ENCODE measurements at regions not wholly inside any gene's neighbourhood (a gene's known extent, or its start where the extent isn't known, plus 50 kb on each side); places are given as distances from the start of the nearest gene placed in this dataset.

DNA sequence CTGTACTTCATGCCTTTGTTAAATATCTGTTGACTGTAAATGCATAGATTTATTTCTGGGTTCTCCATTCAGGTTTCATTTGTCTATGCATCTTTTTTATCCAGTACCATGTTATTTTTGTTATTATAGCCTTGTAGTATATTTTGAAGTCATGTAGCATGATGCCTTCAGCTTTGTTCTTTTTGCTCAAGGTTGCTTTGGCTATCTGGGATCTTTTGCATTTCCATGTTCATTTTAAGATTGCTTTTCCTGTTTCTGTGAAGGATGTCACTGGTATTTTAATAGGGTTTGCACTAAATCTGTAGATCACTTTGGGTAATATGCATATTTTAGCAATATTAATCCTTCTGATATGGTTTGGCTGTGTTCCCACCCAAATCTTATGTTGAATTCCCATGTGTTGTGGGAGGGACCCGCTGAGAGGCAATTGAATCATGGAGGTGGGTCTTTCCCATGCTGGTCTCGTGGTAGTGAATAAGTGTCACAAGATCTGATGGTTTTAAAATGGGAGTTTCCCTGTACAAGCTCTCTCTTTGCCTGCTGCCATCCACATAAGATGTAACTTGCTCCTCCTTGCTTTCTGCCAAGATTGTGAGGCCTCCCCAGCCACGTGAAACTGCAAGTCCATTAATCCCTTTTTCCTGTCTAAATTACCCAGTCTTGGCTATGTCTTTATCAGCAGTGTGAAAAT is 302.8 kb upstream of the SEMA3C start:
- no peaks in the 10 kb centered on the region for H3K36me3 ChIP-seq
- no peaks in the 10 kb centered on the region for H3K27me3 ChIP-seq
- TF ChIP-seq POLR2AphosphoS5 (IDR thresholded peaks at IDR 0.05) (no peak), EP300 (IDR thresholded peaks at IDR 0.05) (no peak), POLR2A (IDR thresholded peaks at IDR 0.05) (no peak)
- TF ChIP-seq, protein P1, sequence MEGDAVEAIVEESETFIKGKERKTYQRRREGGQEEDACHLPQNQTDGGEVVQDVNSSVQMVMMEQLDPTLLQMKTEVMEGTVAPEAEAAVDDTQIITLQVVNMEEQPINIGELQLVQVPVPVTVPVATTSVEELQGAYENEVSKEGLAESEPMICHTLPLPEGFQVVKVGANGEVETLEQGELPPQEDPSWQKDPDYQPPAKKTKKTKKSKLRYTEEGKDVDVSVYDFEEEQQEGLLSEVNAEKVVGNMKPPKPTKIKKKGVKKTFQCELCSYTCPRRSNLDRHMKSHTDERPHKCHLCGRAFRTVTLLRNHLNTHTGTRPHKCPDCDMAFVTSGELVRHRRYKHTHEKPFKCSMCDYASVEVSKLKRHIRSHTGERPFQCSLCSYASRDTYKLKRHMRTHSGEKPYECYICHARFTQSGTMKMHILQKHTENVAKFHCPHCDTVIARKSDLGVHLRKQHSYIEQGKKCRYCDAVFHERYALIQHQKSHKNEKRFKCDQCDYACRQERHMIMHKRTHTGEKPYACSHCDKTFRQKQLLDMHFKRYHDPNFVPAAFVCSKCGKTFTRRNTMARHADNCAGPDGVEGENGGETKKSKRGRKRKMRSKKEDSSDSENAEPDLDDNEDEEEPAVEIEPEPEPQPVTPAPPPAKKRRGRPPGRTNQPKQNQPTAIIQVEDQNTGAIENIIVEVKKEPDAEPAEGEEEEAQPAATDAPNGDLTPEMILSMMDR (IDR thresholded peaks at IDR 0.05), result no peak
- no peak overlapping the region for H3K27ac ChIP-seq
- H3K4me3 ChIP-seq, result no peak overlapping the region
- whole genome bisulfite sequencing, result 65% methylated on average over 3 of the region's 3 CpGs
- no peaks in the 10 kb centered on the region for H3K9me3 ChIP-seq
- no peaks in the 10 kb centered on the region for H3K4me1 ChIP-seq
- no peak for DNase-seq (ENCODE audit: low spot score in 2 of 2)

DNA sequence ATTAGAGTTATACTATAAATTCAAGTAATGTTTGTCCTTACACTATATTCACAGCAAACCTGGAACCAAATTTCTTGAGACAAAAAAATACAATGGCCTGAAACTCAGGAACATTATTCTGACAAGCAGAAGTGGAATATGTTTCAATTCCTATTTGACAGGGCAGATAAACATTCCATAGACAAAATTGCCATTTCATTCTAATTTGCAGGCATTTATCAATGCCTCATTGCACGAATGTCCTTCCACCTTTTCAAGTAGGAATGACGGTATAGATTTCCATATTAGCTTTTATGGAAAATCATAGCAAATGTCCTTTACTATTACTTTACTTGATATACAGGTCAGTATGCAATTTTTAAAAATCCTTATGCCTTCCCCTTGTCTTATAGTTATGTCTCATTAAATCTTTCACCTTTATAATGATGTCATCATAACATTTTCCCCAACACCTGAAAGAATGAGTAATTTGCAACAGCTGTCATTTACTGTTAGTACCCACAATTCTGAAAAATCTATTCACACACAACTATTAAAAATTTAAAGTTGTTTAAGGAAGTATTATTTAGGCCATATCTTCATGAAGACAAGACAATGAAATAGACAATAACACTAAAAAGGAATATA is 299.7 kb upstream of the SEMA3C start:
- DNase-seq (ENCODE audit: low spot score in 2 of 2), result no peak
- 85% methylated on average over 2 of the region's 2 CpGs for WGBS
- Histone ChIP-seq H3K27ac (no peak overlapping the region), H3K4me1 (no peaks in the 10 kb centered on the region), H3K27me3 (no peaks in the 10 kb centered on the region), H3K36me3 (no peaks in the 10 kb centered on the region), H3K4me3 (no peak overlapping the region), H3K9me3 (no peaks in the 10 kb centered on the region)
- no peak for TF ChIP-seq EP300 (IDR thresholded peaks at IDR 0.05)
- TF ChIP-seq POLR2A (IDR thresholded peaks at IDR 0.05), result no peak
- no peak for TF ChIP-seq POLR2AphosphoS5 (IDR thresholded peaks at IDR 0.05)
- TF ChIP-seq, protein P1 (IDR thresholded peaks at IDR 0.05), result no peak

DNA sequence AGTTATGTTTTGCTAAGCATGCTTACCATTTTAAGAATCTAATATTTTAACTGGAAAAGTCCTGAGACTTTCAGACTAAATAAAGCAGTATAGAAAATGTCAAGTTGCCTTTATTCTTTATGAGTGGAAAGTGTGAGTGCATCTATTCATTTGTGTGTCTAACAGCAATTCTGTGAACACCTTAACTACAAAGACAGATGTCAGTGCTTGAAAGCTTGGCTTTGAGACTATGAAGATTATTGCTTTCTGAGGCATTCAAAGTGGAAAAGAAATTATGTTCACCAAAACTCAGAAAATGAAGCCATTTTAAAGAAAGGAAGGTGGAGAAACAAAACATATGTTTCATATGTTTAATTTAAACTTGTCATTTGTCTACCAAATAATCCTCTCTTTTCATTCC is 294.5 kb upstream of the SEMA3C start:
- H3K4me1 ChIP-seq, result no peaks in the 10 kb centered on the region
- TF ChIP-seq, protein P1 (IDR thresholded peaks at IDR 0.05), result no peak
- TF ChIP-seq POLR2A (IDR thresholded peaks at IDR 0.05), result no peak
- H3K36me3 ChIP-seq, result no peaks in the 10 kb centered on the region
- no peak overlapping the region for H3K4me3 ChIP-seq
- H3K27me3 ChIP-seq, result no peaks in the 10 kb centered on the region
- H3K9me3 ChIP-seq, result no peaks in the 10 kb centered on the region
- no peak overlapping the region for H3K27ac ChIP-seq
- DNase-seq (ENCODE audit: low spot score in 2 of 2), result no peak

DNA sequence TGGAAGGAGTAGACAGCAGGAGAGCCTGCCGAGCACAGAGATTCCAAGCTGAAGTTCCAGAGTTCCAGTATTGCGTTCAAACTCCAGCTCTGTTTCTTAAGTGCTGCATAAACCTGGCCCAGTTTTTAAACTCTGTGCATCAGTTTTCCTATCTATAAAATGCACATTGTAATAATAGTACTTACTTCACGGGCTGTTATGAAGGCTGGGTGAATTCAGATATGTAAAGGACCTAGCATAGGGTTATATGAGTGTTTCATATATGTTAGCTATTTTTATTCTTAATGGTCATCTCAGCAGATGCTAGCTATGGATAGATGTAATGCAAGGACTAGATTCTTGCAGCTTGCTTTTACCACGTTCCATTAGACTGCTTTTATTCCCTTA is 293.1 kb upstream of the SEMA3C start:
- no peaks in the 10 kb centered on the region for H3K27me3 ChIP-seq
- TF ChIP-seq POLR2AphosphoS5 (IDR thresholded peaks at IDR 0.05) (no peak), EP300 (IDR thresholded peaks at IDR 0.05) (no peak), POLR2A (IDR thresholded peaks at IDR 0.05) (no peak)
- TF ChIP-seq, protein P1 (IDR thresholded peaks at IDR 0.05), result no peak
- 66% methylated on average over 4 of the region's 4 CpGs for WGBS
- no peaks in the 10 kb centered on the region for H3K4me1 ChIP-seq
- no peak overlapping the region for H3K4me3 ChIP-seq
- no peaks in the 10 kb centered on the region for H3K36me3 ChIP-seq
- no peak overlapping the region for H3K27ac ChIP-seq
- DNase-seq (ENCODE audit: low spot score in 2 of 2), result no peak
- no peaks in the 10 kb centered on the region for H3K9me3 ChIP-seq

DNA sequence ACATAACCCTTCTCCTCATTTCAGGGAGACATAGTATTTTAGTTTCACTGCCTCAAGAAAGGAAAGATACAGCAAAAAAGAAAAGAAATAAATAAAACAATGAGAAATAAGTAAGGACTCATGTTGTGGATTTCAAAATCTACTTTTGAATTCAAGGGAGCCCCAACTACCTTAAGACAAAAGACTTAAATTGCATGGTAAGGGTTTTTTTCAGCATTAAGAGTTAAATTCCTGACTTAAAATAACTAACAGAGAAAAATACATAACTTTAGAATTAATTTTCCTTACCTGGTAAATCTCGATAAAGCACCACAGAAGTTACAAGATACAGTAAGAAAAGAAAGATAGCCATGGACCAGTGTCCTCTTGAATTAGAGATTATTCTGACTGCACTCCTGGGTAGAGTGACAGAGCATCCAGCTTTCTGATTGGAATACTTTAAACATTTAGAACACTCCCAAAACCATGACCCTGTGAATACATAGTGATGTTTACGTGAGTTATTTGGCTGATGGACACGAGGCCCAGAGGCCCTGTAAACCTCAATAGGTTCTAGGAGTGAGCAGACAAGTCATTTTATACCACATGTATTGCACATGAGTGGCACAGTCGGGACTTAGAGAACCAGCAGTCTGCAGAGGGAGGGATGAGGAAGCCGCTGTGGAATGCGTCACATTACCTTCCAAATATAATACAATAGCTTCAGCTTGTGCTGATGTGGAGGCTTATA is 292.5 kb upstream of the SEMA3C start:
- H3K9me3 ChIP-seq, result no peaks in the 10 kb centered on the region
- no peak overlapping the region for H3K27ac ChIP-seq
- no peaks in the 10 kb centered on the region for H3K27me3 ChIP-seq
- H3K4me3 ChIP-seq, result no peak overlapping the region
- no peaks in the 10 kb centered on the region for H3K36me3 ChIP-seq
- H3K4me1 ChIP-seq, result no peaks in the 10 kb centered on the region
- no peak for DNase-seq (ENCODE audit: low spot score in 2 of 2)
- WGBS, result 59% methylated on average over 6 of the region's 6 CpGs
- TF ChIP-seq POLR2AphosphoS5 (IDR thresholded peaks at IDR 0.05) (no peak), EP300 (IDR thresholded peaks at IDR 0.05) (no peak), POLR2A (IDR thresholded peaks at IDR 0.05) (no peak)
- TF ChIP-seq, protein P1 (IDR thresholded peaks at IDR 0.05), result no peak

Data from suprapubic skin (tissue), 4 donors.